ENCODE measurements at regions not wholly inside any gene's neighbourhood (a gene's known extent, or its start where the extent isn't known, plus 50 kb on each side); places are given as distances from the start of the nearest gene placed in this dataset.

DNA sequence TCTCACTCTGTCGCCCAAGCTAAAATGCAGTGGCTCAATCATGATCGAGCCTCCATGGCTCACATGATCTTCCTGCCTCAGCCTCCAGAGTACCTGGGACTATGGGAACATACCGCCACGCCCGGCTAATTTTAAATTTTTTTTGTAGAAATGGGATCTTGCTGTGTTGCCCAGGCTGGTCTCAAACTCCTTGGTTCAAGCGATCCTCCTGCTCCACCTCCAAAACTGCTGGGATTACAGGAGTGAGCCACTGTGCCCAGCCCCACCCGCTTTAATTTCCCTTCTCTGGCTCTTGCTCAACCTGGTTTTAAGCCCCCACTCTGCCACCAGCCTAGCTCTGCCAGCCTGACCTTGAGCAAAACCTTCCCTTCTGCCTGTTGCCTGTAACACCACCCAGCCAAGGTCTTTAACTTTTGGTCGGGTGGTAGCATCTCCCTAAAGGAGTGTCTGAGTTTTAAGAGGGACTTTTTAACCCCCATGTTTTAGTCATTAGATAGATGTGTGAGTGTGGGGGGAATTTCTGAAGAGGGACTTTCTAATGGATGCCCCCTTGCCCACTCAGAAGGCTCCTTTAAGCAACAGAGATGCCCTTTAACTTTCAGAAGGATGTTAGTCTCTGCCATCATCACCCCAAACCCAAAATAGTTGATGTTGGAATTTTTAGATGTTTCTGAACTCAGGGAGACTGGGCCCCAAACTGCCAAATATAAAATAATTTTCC is 71.8 kb upstream of the FOXP4 start:
- peak in 1 of 2 donors; percentile 52 for ATAC-seq

DNA sequence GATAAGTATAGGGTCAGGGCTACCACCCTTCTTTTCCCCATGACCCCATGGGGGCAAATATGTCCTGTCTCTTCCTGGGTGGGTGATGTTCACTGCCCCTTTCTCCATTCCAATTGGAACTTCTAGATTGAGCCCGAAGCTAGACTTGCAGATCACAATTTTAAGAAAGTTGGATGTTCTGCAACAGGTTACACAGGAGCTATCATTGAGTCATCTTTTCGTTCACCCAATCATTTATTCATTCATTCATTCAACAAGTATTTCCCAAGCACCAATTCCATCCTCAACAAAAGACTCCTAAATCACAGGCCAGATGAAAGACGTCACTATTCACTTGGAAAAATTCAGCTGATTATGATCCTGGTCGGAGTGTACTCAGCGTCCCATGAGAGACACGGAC is 71.0 kb upstream of the FOXP4 start:
- ATAC-seq, result no peak

DNA sequence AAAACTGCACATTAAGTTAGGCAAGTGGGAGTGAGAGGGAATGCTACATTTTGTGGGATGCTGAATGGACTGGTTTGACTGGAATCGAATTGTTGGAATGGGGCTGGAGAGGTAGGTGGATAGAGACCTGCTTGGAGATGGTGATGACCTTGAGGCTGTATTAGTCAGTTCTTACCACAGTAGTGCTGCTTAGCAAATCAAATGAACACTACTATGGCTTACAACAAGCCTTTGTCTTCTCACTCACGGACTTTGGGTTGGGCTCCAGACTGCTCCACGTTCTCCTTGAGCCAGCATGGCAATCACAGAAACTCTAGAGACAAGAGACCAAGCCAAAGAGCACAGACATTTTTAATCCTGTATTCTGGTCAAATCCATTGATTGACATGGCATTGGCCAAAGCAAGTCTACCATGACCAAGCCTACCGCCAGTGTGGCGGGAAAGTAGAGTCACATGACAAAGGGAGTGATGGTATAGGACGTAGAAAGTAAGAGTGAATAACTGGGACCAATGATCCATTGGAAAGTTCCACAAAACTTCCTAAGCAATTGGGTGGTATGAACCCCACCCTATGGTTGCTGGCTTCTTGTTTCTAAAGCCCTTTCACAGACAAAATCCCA is 70.3 kb upstream of the FOXP4 start:
- no peak for ATAC-seq

DNA sequence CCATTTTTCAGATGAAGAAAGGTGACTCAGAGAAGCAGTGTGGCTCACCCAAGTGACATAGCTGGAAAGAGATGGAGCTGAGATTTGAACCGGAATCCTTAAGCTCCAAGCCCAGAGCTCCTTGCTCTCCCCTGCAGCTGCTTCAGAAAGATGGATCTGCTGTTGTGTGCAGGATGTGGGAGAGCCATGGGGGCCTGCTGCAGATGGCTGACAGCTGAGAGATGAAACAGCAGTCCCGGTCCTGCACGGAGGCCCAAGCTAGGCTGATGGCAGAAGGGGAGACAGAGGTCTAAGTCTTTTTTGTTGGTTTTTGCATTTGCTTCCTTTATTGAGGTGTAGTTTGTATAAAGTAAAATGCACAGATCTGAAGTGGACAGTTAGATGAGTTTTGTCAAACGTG is 69.8 kb upstream of the FOXP4 start:
- no peak for ATAC-seq

DNA sequence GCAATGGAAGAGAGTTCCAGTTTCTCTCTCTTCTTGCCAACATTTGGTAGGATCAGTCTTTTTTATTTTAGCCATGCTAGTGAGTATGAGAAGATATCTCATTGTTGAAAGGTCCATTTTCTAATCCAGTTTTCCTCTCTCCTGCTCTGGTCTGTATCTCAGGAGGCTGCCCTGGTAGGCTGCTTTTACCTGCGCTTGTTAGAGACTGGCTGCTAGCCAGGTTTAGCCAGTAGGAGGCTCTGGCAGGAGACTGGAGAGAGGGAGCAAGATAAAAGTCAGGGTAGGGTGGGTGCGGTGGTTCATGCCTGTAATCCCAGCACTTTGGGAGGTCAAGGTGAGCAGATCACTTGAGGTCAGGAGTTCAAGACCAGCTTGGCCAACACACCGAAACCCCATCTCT is 68.6 kb upstream of the FOXP4 start:
- no peak for ATAC-seq

DNA sequence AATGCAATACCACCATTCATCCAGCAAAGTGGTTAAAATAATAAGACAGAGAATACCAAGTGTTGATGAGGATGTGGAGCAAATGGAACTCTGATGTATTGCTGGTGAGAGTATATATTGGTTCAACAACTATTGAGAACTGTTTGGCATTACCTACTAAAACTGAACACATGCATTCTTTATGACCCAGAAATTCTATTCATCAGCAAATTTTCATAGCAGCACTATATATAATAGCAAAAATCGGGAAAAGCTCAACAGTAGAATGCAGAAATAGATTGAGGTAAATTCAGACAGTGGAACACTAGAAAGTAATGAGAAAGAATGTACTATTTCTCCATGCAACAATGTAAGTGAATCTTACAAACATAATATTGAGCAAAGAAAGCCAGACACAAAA is 62.2 kb upstream of the FOXP4 start:
- ATAC-seq, result no peak

DNA sequence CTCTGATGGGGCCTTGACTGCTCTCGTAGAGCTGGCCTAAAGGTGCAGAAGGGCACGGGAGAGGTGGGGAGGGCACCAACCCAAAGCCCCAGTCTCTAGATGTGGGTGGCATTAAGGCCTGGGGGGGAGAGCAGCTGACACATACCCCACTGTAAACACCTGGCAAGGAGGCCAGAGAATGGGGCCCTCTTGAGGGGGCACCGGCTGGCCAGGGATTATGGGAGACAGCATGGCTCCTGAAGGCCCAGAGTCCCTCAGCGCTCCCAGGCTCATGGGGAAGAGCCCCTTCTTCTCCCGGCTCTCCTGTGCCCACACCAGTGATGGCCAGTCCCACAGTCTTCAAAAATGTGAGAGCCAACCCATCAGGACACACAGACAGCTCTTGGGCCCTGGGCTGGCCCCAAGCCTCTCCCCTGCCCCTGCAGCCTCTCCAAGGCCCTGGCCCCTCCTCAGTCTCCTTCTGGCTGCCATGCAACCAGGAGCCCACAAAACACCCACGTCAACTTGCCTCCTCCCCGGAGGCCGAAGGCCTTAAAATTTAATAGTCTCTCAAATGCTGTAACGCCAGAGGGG is 58.2 kb upstream of the FOXP4 start:
- ATAC-seq, result no peak

DNA sequence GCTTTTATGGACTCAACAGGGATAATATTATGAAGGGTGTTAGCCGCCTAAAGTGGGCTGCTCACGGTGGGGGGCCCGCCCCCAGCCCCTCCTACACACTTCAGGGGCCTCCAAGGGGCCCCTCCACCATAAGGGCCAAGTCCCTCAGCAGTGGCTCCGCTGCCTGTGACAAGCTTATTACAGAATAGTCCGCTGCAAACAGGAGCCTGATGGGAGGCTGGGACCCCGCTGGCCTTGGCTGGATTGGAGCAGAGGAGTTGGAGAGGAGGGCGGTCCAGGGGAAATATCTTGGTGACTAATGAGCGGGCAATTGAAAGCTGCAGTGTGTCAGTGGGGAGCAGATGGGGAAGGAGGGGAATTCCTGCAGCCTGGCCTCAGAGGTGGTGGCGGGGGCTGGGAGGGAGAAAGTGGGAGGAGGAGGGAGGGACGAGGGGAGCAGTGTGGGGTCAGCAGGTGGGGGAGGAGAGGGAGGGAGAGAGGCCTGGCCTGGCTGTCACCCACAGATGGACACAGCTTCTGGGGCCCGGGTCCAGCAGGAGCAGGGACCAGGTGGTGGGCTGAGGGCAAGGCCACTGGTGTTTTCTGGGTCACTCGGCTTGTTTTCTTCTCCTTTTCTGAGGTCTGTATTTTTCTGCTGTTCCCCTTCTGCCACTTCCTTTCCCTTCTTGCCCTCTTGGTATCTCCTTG is 57.6 kb upstream of the FOXP4 start:
- no peak for ATAC-seq

DNA sequence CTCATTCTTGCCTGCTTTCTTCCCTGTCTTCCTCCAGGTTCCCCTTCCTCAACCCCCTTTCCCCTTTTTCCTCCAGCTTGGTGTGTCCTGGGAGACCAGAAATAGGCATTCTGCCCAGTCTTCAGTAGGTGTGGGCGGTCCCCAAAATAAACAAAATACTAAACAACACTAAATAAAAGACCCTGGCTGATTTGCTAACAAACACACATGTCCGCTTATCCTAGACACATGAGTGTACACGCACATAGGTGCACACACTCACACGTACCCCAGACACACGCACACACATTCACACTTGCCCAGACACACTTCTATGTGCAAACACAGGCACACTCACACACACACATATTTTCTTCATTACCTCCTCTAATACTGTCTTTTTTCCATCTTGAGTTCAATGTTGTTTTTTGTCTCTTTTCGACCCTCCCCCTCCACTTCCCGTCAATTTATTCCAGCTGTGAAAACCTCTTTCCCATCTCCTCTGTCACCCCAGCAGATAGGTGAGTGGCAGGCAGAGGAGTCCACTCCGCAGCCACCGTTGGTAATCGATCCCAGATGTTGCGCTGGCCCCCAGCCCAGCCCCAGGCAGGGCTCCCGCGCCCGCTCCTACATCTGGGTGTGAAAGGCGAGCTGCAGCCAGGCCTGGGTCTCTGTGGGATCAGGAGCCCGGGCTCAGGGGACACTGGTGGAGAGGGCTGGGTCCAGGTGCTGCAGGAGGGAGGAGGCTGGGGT is 56.9 kb upstream of the FOXP4 start:
- ATAC-seq, result no peak

DNA sequence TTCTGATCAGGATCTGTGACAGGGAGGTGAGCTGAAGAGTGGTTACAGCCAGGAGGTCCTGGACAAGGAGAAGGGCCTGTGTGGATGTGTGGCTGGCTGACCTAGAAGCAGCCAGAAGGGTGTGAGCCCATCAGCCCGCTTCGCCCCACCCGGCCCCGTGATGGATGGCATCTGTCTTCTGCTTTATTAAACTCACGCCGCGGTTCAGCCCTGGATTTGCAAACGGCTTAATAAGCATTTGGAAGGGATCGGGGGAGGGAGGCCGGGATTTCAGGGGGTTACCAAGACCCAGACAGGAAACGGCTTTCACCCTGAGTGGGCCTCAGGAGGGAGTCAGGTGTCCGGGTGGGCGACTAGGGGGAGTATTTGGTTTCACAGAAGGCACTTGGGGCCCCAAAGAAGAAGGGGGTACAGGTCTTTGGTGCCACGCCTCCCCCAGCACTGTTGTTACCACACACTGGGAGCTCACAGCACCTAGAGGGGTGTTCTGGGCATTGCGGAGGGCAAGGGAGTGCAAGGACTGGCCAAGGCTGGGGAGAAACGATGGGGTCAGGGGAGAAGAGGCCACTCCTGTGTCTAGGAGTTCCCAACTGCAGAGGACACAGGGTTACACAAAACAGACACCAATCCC is 53.8 kb upstream of the FOXP4 start:
- no peak for ATAC-seq

DNA sequence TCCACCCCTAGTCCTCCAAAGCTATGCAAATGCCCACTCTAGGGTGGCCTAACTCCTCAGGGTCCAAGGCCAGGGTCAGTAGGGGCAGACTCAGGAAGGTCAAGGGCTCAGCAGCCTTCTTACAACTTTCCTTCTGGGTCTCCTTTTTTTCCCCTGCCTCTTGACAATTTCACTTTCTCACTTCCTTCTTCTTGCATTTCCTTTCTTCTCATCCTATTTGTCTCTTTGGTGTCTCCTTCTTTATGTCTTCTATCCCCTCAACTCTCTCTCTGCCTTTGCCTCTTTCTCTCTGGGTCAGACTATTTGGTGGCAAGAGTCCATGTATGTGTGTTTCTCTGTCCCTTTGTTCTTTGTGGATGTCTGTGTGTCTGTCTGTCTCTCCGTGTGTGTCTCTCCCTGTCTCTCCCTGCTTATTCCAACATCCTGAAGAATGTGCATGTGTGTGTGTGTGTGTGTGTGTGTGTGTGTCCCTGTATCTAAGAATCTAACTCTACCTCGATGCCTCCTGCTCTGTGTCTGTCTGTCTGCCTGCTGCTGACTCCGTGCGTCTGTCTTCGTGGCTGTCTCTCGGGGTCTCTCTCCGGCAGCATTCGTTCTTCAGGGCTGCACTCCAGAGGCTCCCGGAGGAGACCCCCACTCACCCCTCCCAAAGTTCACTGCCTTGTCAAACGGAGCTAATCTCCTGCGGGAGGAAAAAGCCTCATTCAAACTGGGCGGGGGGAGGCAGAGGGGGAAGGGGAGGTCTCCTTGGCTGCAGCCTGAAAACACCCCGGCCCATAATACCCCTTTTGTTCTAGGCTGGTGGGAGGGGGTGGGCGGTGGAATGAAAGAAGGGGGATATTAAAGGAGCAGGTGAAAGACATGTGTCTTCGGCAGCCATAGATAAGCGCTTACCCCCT is 51.7 kb upstream of the FOXP4 start:
- no peak for ATAC-seq

Data from activated CD4-positive, CD25-positive, alpha-beta regulatory T cell treated with anti-CD3 and anti-CD28 coated beads, Interleukin-2, amount 50 U/mL, for 24 hours (primary cell).